ENCODE measurements at regions not wholly inside any gene's neighbourhood (a gene's known extent, or its start where the extent isn't known, plus 50 kb on each side); places are given as distances from the start of the nearest gene placed in this dataset.

DNA sequence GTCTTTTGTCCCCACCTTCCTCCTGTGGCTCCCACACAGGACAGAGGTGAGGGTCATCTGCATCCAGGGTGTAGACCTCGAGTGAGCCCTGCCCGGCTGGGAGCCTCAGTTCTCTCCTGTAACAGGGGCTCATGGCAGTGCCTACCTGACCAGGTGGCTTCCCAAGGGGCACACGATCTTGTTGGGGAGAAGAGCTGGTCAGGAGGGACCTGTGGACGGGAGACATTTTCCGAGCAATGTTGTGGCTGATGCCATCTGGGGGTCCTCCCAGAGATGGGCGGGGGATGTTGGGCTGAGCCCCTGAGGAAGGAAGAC lies 51.9 kb downstream of the CEBPB start:
- DNase-seq (ENCODE audit: low spot score): no peak
- no peak overlapping the region for H3K27ac Mint-ChIP-seq
- no peak overlapping the region for H3K4me3 Mint-ChIP-seq
- no peaks in the 10 kb centered on the region for H3K36me3 Mint-ChIP-seq (ENCODE audit: low read depth)
- H3K4me1 Mint-ChIP-seq (ENCODE audit: low read depth): no peaks in the 10 kb centered on the region
- H3K27me3 Mint-ChIP-seq (ENCODE audit: low read depth): peaks cover 3% of the 10 kb centered on the region
- no peaks in the 10 kb centered on the region for H3K9me3 Mint-ChIP-seq

DNA sequence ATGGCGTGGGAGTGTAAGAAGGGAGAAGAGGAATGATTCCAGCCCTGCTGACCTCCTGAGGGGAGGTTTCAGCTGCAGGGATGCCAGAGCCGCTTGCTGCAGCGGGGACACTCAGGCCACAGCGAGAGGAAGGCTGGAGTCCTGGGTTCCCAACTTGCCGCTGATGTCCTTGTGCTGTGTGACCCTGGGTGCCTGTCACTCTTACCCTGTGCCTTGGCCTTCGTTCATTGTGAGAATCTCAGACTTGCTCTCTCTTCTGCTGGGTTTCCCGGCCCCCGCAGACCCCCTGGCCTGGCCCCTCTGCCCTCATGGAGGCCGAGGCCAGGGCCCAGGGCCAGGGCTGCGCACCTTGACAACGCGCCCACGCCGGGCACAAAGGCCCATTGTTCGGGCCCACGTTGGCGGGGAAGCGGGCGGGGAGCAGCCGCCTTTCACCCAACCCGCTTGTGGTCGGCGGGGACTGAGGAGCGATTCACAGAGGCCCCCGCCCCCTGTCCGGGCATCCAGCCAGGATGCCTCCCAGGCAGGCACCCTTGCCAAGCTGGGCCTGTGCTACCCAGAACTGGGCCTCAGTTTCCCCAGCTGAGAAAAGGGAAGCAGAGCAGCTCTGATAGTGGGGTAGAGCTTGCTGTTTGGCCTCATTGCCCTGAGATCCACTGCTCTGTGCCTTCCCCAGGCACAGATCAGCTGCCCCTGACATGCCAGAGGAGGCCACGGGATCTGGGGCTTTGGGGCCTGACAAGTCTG lies 52.4 kb downstream of the CEBPB start:
- no peaks in the 10 kb centered on the region for H3K36me3 Mint-ChIP-seq (ENCODE audit: low read depth)
- H3K4me3 Mint-ChIP-seq: no peak overlapping the region
- H3K27ac Mint-ChIP-seq: no peak overlapping the region
- no peaks in the 10 kb centered on the region for H3K9me3 Mint-ChIP-seq
- H3K4me1 Mint-ChIP-seq (ENCODE audit: low read depth): no peaks in the 10 kb centered on the region
- H3K27me3 Mint-ChIP-seq (ENCODE audit: low read depth): peaks cover 3% of the 10 kb centered on the region
- no peak for DNase-seq (ENCODE audit: low spot score)

DNA sequence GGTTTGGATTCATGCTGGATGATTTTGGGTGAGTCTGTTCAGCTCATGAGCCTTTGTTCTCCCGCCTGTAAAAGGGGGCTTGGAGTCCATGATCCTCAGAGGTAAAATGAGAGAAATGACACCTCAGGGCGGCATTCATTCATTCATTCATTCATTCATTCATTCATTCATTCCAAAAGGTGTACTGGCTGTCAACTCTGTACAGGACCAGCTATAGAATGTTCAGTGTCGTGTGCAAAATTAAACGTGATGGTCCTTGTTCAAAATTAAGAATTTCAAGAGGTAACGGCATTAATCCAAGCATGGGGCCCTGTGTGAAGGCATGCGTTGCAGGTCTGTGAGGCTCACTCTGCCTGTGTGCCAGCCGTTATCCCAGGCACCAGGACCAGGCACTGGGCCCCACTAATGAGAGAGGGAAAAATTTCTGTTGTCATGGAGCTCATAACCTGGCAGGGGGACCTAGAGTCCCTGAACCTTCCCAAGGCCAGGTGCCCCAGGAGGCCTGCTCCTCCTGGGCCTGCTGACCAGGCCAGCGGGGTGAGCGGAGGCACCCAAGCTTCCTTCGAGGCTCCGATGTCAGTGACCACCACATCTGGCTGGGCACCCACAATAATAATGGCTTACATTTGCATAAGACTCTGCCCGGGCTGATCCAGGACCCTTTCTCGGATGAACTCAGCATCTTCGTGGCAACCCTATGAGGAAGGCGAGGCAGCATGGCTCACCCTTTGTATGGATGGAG lies 53.2 kb downstream of the CEBPB start:
- Mint-ChIP-seq H3K27ac (no peak overlapping the region), H3K4me3 (no peak overlapping the region), H3K4me1 (ENCODE audit: low read depth) (no peaks in the 10 kb centered on the region), H3K27me3 (ENCODE audit: low read depth) (peaks cover 3% of the 10 kb centered on the region), H3K36me3 (ENCODE audit: low read depth) (no peaks in the 10 kb centered on the region), H3K9me3 (no peaks in the 10 kb centered on the region)
- no peak for DNase-seq (ENCODE audit: low spot score)

DNA sequence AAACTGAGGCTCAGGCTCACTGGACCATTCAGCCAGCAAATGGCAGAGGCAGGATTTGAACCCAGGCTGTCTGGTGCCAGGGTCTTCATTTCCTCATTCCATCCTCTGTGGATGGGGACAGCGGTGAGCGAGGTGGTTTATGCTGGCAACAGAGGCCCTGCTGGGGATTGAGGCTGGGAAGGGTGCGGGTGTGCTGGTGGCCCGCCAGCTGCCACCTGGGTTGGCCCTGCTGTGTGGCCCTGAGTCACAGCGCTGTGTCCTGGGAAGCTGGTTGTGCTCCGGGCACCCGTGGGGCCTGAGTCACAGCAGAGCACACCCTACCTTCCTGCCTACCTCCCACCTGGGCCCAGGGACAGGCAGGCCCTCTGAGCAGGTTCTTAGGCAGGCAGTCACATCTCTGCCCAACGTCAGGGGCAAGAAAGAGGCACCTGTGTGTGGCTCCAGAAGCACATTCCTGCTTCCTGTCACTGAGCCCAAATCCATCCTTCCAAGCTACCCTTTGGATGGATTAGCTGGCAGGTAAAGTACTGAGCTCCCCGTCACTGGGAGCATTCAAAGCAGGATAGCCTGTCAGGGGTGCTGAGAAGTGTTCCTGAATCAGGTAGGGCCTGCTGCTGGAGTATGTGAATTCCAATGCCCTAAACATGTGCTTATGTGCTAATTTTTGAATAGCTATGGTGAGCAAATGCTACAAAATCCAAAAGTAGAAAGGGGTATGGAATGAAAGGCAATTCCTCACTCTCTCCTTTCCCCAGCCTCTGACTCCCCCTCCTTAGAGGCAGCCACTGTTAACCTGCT lies 53.9 kb downstream of the CEBPB start:
- H3K27ac Mint-ChIP-seq: no peak overlapping the region
- no peak overlapping the region for H3K4me3 Mint-ChIP-seq
- DNase-seq (ENCODE audit: low spot score): no peak
- H3K9me3 Mint-ChIP-seq: no peaks in the 10 kb centered on the region
- H3K4me1 Mint-ChIP-seq (ENCODE audit: low read depth): no peaks in the 10 kb centered on the region
- H3K36me3 Mint-ChIP-seq (ENCODE audit: low read depth): no peaks in the 10 kb centered on the region
- peaks cover 3% of the 10 kb centered on the region for H3K27me3 Mint-ChIP-seq (ENCODE audit: low read depth)

DNA sequence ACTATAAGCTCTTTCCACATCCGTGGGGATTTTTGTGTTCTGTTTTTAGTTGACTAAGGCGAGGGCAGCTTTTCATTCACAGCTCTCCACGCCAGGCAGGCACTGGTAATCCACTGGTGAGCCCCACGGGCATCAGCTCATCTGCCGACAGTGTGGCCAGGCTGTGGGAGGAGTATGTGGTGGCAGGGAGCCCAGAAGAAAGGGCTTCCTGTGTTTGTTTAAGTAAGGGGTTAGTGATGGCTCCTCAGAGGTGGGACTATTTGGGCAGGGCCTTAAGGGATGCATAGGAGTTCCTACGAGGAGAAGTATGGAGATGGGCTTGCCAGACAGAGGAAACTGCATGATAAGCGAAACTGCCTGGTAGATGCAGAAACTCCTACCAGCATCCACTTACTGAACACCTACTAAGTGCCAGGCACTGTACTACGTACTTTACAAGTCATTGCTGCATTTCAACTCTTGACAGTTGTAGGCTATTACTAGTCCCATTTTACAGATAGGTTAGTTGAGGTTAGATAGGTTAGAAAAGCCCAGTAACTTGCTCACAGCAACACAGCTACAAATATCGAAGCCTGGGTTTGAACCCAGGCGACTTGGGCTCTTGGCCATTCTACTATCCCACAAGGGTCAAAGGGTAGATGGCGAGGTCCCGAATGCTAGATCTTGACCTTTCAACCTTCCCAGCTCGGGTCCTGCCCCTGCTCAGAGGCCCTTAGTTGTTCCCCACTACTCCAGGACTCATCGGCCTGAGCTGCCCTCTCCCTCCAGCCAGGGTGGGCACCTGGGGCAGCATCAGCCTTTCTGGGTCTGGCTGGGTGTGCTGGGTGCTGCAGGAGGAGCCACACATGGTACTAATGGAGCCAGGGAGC lies 55.1 kb downstream of the CEBPB start:
- H3K36me3 Mint-ChIP-seq (ENCODE audit: low read depth): no peaks in the 10 kb centered on the region
- H3K4me1 Mint-ChIP-seq (ENCODE audit: low read depth): no peaks in the 10 kb centered on the region
- H3K27me3 Mint-ChIP-seq (ENCODE audit: low read depth): peaks cover 3% of the 10 kb centered on the region
- no peaks in the 10 kb centered on the region for H3K9me3 Mint-ChIP-seq
- H3K4me3 Mint-ChIP-seq: no peak overlapping the region
- DNase-seq (ENCODE audit: low spot score): no peak
- H3K27ac Mint-ChIP-seq: peak overlapping the region; percentile 12

DNA sequence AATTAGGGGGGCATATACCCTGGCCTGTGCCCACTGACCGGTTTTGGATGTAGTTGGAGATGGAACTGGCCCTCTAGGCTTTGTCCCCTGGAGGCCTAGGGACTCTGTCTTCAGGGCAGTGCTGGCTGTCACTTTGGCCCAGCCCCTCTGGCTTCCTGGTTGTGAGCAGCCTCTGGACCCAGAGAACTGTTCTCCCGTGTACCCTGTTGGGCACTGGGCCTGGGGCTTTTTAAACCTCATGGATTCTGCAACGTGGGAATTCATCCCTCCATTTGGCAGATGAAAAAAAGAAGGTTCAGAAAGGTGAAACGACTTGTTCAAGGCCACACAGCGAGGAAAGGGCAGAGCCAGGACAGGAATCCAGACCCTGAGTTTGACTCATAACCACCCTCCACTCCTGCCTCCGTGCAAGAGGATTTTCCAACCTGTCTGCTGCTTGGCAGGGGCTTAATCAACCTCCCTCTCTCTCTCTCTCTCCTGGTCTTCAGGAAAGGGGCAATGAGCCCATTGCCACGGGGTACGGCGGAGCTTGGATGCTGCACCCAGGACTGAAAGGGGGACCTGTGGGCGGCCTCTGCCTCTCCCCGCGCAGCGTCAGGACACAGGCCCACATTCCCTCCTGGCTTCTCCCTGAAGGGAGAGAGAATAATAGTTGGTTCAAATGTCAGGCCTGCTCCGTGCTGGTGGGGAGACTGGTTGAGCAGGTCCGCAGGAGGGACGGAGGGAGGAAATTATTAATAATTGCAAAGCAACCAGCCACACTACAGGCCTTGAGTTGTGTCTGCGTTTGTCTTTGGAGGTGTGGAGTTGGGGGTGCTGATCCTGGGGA lies 56.0 kb downstream of the CEBPB start:
- Mint-ChIP-seq H3K4me1 (ENCODE audit: low read depth) (no peaks in the 10 kb centered on the region), H3K27me3 (ENCODE audit: low read depth) (peaks cover 3% of the 10 kb centered on the region), H3K4me3 (no peak overlapping the region), H3K9me3 (no peaks in the 10 kb centered on the region), H3K36me3 (ENCODE audit: low read depth) (no peaks in the 10 kb centered on the region), H3K27ac (no peak overlapping the region)
- DNase-seq (ENCODE audit: low spot score): no peak

DNA sequence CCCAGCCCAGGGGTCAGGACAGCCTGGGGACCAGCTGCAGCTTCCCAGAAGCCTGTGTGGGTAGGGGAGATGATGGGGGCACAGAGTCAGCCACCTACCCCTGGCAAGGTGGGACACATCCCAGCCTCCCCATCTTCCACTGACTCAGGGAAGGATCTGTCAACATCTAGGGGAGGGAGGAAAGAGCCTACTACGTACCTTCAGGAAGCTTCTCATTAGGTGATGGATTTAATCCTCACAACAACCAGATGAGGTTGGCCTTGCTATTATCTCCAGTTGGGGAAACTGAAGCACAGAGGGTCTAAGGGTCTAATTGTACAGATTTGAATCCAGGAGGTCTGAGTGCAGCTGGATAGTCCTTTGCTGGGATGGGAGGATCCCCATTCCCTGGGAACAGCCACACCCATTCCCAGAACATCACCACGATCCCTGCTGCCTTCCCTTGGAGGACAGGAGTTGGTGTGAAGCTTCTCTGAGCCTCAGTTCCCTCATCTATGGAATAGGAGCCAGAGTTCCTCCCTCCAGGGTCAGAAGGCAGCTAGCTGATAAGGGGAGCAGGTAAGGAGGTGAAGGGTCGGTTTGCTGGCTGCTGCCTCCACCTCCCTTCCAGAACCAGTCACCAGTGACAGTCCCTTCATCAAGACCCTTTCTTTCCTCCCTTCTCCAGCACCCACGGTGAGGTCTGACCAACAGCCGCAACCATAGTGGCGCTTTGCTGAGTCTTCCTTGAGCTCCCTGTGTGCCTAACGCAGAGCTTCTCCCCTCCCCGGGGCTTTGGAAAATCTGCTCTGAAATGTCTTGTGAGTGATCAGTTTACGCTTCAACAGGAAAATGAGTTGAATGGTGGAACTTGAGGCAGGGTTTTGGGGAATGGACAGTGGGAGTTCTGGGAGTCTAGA lies 56.8 kb downstream of the CEBPB start:
- Mint-ChIP-seq H3K36me3 (ENCODE audit: low read depth) (no peaks in the 10 kb centered on the region), H3K4me3 (no peak overlapping the region), H3K4me1 (ENCODE audit: low read depth) (no peaks in the 10 kb centered on the region), H3K9me3 (no peaks in the 10 kb centered on the region), H3K27ac (no peak overlapping the region), H3K27me3 (ENCODE audit: low read depth) (no peaks in the 10 kb centered on the region)
- no peak for DNase-seq (ENCODE audit: low spot score)

DNA sequence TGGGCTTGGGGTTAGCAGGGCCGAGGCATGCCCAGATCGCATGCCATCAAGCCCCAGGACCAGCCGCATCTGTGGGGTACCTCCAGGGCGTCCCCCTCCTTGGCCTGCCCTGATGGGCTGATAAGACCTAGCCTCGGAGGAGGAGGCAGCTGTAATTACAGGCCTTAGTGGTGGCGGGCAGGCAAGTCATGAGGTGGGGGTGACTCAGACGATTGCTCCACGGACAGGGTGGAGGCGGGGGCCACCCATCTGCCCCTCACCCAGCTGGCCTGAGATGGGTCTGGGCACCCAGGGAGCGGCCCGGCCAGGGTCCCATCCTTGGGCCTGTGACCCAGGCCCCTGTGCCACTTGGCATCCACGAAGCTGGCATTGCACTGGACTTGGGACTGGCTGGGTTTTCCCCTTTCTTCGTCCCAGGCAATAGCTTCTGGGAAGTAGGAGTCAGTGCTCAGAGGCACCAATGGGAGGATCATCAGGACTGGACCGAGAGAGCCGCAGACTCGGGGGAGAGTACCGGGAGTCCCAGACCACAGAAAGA lies 57.5 kb downstream of the CEBPB start:
- no peak overlapping the region for H3K27ac Mint-ChIP-seq
- H3K36me3 Mint-ChIP-seq (ENCODE audit: low read depth): no peaks in the 10 kb centered on the region
- no peaks in the 10 kb centered on the region for H3K4me1 Mint-ChIP-seq (ENCODE audit: low read depth)
- no peak overlapping the region for H3K4me3 Mint-ChIP-seq
- H3K9me3 Mint-ChIP-seq: no peaks in the 10 kb centered on the region
- no peak for DNase-seq (ENCODE audit: low spot score)
- H3K27me3 Mint-ChIP-seq (ENCODE audit: low read depth): no peaks in the 10 kb centered on the region

DNA sequence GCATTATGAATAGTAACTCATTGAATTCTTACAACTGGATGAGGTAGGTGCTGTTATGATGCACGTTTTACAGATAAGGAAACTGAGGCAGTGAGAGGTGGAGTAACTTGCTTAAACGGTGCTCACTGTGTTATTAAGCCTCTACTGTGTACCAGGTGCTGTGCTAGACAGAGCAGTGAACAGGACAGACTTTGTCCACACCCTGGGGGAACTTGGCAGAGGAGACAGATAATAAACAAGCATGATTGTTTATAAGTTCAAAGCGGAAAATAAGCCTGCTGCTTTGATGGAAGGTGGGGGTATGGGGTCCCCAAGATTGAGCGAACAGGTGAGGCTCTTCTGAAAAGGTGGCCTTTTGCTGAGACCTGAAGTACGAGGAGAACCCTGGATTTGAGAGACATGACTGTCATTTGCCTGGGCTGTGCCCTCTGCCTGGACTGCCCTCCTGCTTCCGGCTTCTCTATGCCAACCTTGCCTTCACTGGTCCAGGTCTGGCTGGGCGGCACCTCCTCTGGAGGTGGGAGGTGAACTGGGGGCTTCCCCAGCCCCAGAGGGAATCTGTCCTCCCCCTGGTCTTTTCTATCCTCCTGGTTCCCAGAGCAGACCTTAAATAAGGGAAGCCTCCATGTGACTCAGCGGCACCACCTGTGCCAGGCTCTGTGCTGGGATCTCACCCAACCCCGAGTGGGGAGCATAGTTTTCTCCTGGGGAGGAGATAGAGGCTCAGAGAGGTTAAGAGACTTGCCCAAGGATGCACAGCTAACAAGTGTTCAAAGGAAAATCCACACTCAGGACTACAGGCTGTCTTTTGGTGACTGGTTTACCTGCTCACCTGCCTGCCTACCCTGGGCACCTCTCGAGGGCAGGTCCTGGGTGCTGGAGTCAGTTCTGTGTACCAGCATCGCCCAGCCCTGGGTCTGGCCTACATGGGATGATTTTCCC lies 59.1 kb downstream of the CEBPB start:
- H3K9me3 Mint-ChIP-seq: no peaks in the 10 kb centered on the region

DNA sequence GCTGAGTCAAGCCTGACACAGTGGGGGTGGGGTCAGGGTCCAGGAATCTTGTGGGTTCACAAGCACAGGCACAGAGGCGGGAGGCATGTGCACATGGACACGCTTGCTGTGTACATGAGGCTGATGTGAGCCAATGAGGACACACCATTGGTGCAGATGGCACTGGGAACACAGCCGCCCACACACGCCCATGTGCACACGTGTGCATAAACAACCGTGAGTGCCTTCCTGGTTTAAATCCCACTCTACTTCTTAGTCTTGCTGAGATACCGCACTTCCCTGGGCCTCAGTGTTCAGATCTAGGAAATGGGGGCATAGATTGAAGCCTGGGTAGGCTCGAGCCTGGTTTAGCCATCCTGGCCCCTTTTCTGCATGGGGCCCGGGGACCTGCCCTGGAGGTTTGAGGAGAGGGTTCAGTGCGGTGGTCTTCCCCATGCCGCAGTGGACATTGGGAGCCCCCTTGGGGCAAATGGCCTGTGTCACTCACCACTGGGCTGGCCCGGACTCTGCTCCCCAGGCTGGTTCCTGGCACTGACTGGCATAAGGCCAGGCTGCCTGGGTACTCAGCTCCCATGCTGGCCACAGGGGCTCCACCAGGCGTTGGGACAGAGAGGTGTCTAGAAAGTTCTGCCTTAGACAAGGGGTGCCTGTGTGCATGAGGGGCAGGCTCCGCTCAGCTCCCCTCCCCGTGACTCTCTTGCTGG lies 60.2 kb downstream of the CEBPB start:
- H3K9me3 Mint-ChIP-seq: no peaks in the 10 kb centered on the region
- no peak for DNase-seq (ENCODE audit: low spot score)
- no peaks in the 10 kb centered on the region for H3K36me3 Mint-ChIP-seq (ENCODE audit: low read depth)
- H3K27me3 Mint-ChIP-seq (ENCODE audit: low read depth): peaks cover 2% of the 10 kb centered on the region
- H3K27ac Mint-ChIP-seq: no peak overlapping the region
- H3K4me1 Mint-ChIP-seq (ENCODE audit: low read depth): no peaks in the 10 kb centered on the region
- H3K4me3 Mint-ChIP-seq: no peak overlapping the region

More for the DNA sequence above, 59.1 kb downstream of the CEBPB start:
- Mint-ChIP-seq H3K27ac (no peak overlapping the region), H3K36me3 (ENCODE audit: low read depth) (no peaks in the 10 kb centered on the region), H3K4me3 (no peak overlapping the region), H3K4me1 (ENCODE audit: low read depth) (no peaks in the 10 kb centered on the region), H3K27me3 (ENCODE audit: low read depth) (peaks cover 1% of the 10 kb centered on the region)
- no peak for DNase-seq (ENCODE audit: low spot score)

DNA sequence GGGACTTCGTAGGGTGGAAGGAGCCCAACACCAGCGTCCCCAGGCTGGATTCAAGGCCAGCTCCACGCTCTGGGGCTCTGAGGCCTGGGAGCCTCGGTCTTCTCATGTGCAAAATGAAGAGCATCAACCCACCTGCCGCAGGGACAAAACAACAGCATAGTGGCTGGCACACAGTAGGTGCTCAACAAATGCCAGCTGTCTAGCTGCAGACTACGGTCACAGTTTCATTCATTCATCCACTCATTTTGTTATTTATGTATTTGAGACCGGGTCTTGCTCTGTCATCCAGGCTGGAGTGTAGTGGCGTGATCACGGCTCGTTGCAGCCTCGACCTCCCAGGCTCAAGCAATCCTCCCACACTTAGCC lies 60.7 kb downstream of the CEBPB start:
- no peak for DNase-seq (ENCODE audit: low spot score)
- Mint-ChIP-seq H3K36me3 (ENCODE audit: low read depth) (no peaks in the 10 kb centered on the region), H3K4me1 (ENCODE audit: low read depth) (no peaks in the 10 kb centered on the region), H3K4me3 (no peak overlapping the region), H3K9me3 (no peaks in the 10 kb centered on the region), H3K27ac (no peak overlapping the region), H3K27me3 (ENCODE audit: low read depth) (peaks cover 2% of the 10 kb centered on the region)
